ENCODE measurements at regions not wholly inside any gene's neighbourhood (a gene's known extent, or its start where the extent isn't known, plus 50 kb on each side); places are given as distances from the start of the nearest gene placed in this dataset.

GRCh38 chr10:81688459-81688858 lies 186.5 kb upstream of the NRG3 start:
- H3K4me2 ChIP-seq (ENCODE audit: insufficient read depth in 1 of 2, low read depth in 2 of 2, low read length in 2 of 2), result no peak overlapping the region
- no peaks in the 10 kb centered on the region for H3K23me2 ChIP-seq (ENCODE audit: low read depth, low read length)
- no peak overlapping the region for H2BK5ac ChIP-seq (ENCODE audit: low read depth, low read length)
- H2AK5ac ChIP-seq (ENCODE audit: low read depth, low read length), result no peak overlapping the region
- no peaks in the 10 kb centered on the region for H3K9me3 ChIP-seq (ENCODE audit: insufficient read depth in 2 of 2, low read depth in 1 of 2, low read length in 1 of 2)
- 91% methylated on average over 1 of the region's 1 CpG; no CpG with 5 or more reads in 1 of the 2 experiments for WGBS, 2 experiments (ENCODE audit: extremely low coverage in 1 of 2, insufficient coverage in 1 of 2, insufficient read length in 1 of 2, insufficient replicate concordance in 2 of 2, low coverage in 1 of 2, low lambda C conversion rate in 2 of 2, missing lambda C conversion rate in 1 of 2)
- ChIA-PET CTCF (ENCODE audit: partially characterized antibody) (interaction anchor here (0.7 kb wide), 1 partner anchor 820 kb away, joined by 3 read pairs; no protein-coding TSS in a partner anchor), POLR2A (ENCODE audit: partially characterized antibody) (no interaction called here)
- H3K23ac ChIP-seq (ENCODE audit: insufficient read length), result no peak overlapping the region
- no peak overlapping the region for H2BK20ac ChIP-seq (ENCODE audit: low read length)
- H2BK12ac ChIP-seq (ENCODE audit: low read depth, low read length), result no peak overlapping the region
- DNase-seq (ENCODE audit: low read depth in 1 of 2, low spot score in 2 of 2), result no peak
- H3K79me1 ChIP-seq (ENCODE audit: low read depth, low read length), result no peaks in the 10 kb centered on the region
- no peak overlapping the region for H3K18ac ChIP-seq (ENCODE audit: extremely low read depth, low read length)
- H3K14ac ChIP-seq (ENCODE audit: insufficient read length), result no peak overlapping the region
- no peaks in the 10 kb centered on the region for H3K4me1 ChIP-seq (replicated peaks in 1 of 4; ENCODE audit: control insufficient read depth in 3 of 4, insufficient read depth in 4 of 4, low read length in 3 of 4)
- no peak overlapping the region for H3K9ac ChIP-seq (replicated peaks in 1 of 4; ENCODE audit: extremely low read depth in 1 of 4, low read depth in 3 of 4, low read length in 3 of 4)
- H4K91ac ChIP-seq (replicated peaks; ENCODE audit: insufficient read length, low read length), result no peak overlapping the region
- no peak overlapping the region for H3K4ac ChIP-seq (replicated peaks; ENCODE audit: insufficient read length, low read depth, low read length)
- no peak overlapping the region for H4K5ac ChIP-seq (ENCODE audit: insufficient read length, low read depth, low read length)
- H2BK15ac ChIP-seq (ENCODE audit: low read length), result no peak overlapping the region
- no peak overlapping the region for H2BK120ac ChIP-seq (replicated peaks; ENCODE audit: low read depth, low read length)
- no peak overlapping the region for H3K56ac ChIP-seq (replicated peaks; ENCODE audit: insufficient read length, low read depth, low read length)
- no peaks in the 10 kb centered on the region for H3K36me3 ChIP-seq (ENCODE audit: control insufficient read depth in 2 of 4, insufficient read depth in 4 of 4, low read length in 3 of 4)
- H2AFZ ChIP-seq (ENCODE audit: low read length), result no peak overlapping the region
- H3K79me2 ChIP-seq (ENCODE audit: control insufficient read depth in 1 of 2, insufficient read depth in 2 of 2, low read length in 2 of 2), result no peaks in the 10 kb centered on the region
- no peak for FAIRE-seq
- no peaks in the 10 kb centered on the region for H3K27me3 ChIP-seq (replicated peaks in 1 of 4; ENCODE audit: control insufficient read depth in 3 of 4, extremely low read depth in 1 of 4, insufficient read depth in 3 of 4, low read length in 3 of 4)
- H3K4me3 ChIP-seq (ENCODE audit: extremely low read depth in 1 of 4, insufficient read depth in 2 of 4, low read depth in 3 of 4, low read length in 4 of 4), result no peak overlapping the region
- H4K8ac ChIP-seq (ENCODE audit: extremely low read depth, insufficient read depth, low read length), result no peak overlapping the region
- TF ChIP-seq SIN3A (conservative IDR thresholded peaks at IDR 0.05 in 1 of 2, IDR thresholded peaks at IDR 0.05 in 1 of 2; ENCODE audit: low read depth in 1 of 2, low read length in 2 of 2), result no peak
- TF ChIP-seq CHD2 (IDR thresholded peaks at IDR 0.05; ENCODE audit: low read length), result no peak
- no peak for TF ChIP-seq BCL11A (IDR thresholded peaks at IDR 0.05; ENCODE audit: low read depth in 2 of 2, low read length in 2 of 2)
- no peak for TF ChIP-seq FOSL1 (IDR thresholded peaks at IDR 0.05; ENCODE audit: insufficient read depth, low read depth, low read length)
- no peak for TF ChIP-seq ZNF274 (IDR thresholded peaks at IDR 0.05; ENCODE audit: borderline replicate concordance, extremely low read depth, low read length)
- no peak for TF ChIP-seq TEAD4 (IDR thresholded peaks at IDR 0.05; ENCODE audit: low read depth, low read length)
- no peak for TF ChIP-seq KDM1A (IDR thresholded peaks at IDR 0.05; ENCODE audit: borderline replicate concordance, low read length)
- no peak for TF ChIP-seq TAF1 (IDR thresholded peaks at IDR 0.05; ENCODE audit: low read depth, low read length)
- TF ChIP-seq POLR2A (IDR thresholded peaks at IDR 0.05; ENCODE audit: control extremely low read depth in 1 of 2, low read depth in 2 of 2, low read length in 2 of 2), result no peak
- no peak for TF ChIP-seq BRCA1 (IDR thresholded peaks at IDR 0.05; ENCODE audit: low read depth, low read length)
- TF ChIP-seq BACH1 (IDR thresholded peaks at IDR 0.05; ENCODE audit: low read length), result no peak
- no peak for TF ChIP-seq CEBPB (IDR thresholded peaks at IDR 0.05; ENCODE audit: low read depth, low read length)
- H4K20me1 ChIP-seq (replicated peaks in 1 of 2; ENCODE audit: control insufficient read depth in 1 of 2, insufficient read depth in 2 of 2, low read length in 2 of 2), result no peaks in the 10 kb centered on the region
- H3K27ac ChIP-seq (ENCODE audit: low read depth, low read length), result no peak overlapping the region
